ENCODE measurements at regions not wholly inside any gene's neighbourhood (a gene's known extent, or its start where the extent isn't known, plus 50 kb on each side); places are given as distances from the start of the nearest gene placed in this dataset.

DNA sequence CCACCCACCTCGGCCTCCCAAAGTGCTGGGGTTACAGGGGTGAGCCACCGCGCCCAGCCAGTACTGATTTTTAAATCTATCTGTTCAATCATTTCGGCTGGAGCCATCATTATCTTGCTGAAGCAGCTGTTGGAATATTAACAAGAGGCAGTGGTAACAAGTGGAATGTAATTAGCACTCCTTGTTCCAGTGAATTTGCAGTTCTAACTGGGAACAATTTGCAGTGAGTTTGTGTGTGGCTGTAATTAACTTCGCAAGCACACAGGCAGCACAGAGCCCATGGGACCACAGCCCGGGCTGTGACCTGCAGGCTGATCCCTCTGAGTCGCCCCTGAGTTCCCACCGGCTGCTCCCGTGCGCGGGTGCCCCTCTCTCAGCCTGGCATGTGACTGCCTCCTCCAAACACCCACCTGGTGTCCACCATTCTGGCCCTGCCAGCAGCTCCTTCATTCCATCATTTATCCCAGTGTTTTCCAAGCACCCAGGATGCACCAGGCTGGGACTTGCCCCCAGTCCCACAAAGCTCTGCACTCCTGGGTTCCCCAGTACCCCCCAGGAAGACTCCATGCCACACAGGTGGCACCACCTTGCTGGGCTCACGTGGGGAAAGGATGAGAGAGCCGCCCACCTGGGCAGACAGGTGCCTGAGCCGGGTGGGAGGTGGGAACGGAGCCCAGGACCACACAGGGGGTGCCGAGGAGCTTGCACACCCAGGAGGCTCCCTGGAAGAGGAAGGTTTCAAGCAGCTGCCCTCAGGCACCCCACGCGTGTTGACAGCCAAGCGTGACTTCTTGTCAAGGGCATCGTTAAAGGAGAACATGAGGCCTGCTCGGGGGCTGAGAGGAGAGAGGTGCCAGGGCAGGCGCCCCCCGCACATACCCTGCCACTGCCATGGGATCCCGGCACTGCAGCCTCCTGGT is 75.2 kb downstream of the YTHDF1 start (continued):
- TF ChIP-seq, protein P1, sequence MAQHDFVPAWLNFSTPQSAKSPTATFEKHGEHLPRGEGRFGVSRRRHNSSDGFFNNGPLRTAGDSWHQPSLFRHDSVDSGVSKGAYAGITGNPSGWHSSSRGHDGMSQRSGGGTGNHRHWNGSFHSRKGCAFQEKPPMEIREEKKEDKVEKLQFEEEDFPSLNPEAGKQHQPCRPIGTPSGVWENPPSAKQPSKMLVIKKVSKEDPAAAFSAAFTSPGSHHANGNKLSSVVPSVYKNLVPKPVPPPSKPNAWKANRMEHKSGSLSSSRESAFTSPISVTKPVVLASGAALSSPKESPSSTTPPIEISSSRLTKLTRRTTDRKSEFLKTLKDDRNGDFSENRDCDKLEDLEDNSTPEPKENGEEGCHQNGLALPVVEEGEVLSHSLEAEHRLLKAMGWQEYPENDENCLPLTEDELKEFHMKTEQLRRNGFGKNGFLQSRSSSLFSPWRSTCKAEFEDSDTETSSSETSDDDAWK (CRISPR knock-in tag; IDR thresholded peaks at IDR 0.05), result no peak
- no peak for TF ChIP-seq ZNF484 (CRISPR knock-in tag; IDR thresholded peaks at IDR 0.05; ENCODE audit: borderline replicate concordance, low read depth)
- no peak for TF ChIP-seq CHCHD3 (CRISPR knock-in tag; IDR thresholded peaks at IDR 0.05)
- no peak for TF ChIP-seq CAMTA2 (CRISPR knock-in tag; IDR thresholded peaks at IDR 0.05; ENCODE audit: borderline replicate concordance)
- TF ChIP-seq, protein P2, sequence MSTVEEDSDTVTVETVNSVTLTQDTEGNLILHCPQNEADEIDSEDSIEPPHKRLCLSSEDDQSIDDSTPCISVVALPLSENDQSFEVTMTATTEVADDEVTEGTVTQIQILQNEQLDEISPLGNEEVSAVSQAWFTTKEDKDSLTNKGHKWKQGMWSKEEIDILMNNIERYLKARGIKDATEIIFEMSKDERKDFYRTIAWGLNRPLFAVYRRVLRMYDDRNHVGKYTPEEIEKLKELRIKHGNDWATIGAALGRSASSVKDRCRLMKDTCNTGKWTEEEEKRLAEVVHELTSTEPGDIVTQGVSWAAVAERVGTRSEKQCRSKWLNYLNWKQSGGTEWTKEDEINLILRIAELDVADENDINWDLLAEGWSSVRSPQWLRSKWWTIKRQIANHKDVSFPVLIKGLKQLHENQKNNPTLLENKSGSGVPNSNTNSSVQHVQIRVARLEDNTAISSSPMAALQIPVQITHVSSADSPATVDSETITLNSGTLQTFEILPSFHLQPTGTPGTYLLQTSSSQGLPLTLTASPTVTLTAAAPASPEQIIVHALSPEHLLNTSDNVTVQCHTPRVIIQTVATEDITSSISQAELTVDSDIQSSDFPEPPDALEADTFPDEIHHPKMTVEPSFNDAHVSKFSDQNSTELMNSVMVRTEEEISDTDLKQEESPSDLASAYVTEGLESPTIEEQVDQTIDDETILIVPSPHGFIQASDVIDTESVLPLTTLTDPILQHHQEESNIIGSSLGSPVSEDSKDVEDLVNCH (CRISPR knock-in tag; IDR thresholded peaks at IDR 0.05), result no peak
- no peak for TF ChIP-seq STAT5B (CRISPR knock-in tag; IDR thresholded peaks at IDR 0.05)

DNA sequence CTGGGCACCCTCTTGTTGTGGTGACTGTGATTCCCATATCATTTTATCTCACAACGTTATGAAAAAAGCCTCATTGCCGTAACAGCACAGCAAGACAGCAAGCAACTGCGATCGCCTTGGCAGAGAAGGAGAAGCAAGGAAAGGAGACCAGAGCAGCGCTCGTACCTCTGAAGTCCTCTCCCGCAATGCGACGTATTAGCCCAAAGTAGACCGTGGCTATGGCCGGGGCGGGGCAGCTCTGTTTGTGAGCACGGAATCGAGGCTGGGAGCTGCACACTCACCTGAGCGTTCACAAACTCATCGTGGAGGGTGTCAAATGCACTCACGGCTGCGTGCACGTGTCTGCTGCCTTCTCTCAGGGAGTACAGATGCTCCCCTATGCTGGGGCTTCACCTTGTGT is 76.1 kb downstream of the YTHDF1 start:
- no TSS peak for BruUV-seq (replicated peaks)
- no peak overlapping the region for H3K4me3 ChIP-seq (replicated peaks in 1 of 3; ENCODE audit: insufficient read depth in 1 of 3, low read depth in 2 of 3, low read length in 3 of 3)
- peaks cover 19 to 65% of the 10 kb centered on the region in 2 experiments for H3K27me3 ChIP-seq (ENCODE audit: control insufficient read depth in 1 of 2, insufficient read depth in 2 of 2, low read length in 2 of 2)
- FAIRE-seq (no peak), ATAC-seq (no peak), DNase-seq (ENCODE audit: low spot score) (no peak)
- in situ Hi-C loops (cut with HindIII; ENCODE audit: extremely low pct_ligation_motif_present, low pct_unique_long_range_greater_than_20kb), result no loop called here
- no peak for TF ChIP-seq NPAS2 (CRISPR knock-in tag; IDR thresholded peaks at IDR 0.05; ENCODE audit: borderline replicate concordance)
- TF ChIP-seq ZNF883 (CRISPR knock-in tag; IDR thresholded peaks at IDR 0.05; ENCODE audit: not compliant biosample characterization), result no peak
- no peak overlapping the region for H3K4me2 ChIP-seq (ENCODE audit: low read depth, low read length)
- CTCF ChIA-PET (ENCODE audit: low intra/inter-chr PET ratio, low total read pairs), result no interaction called here
- intact Hi-C loops (cut with micrococcal nuclease; ENCODE audit: unreplicated experiment), result no loop called here
- no peaks in the 10 kb centered on the region for H3K4me1 ChIP-seq (ENCODE audit: insufficient read depth, low read length)
- WGBS (ENCODE audit: low lambda C conversion rate), result 52% methylated on average over 19 of the region's 19 CpGs
- no peak overlapping the region for H3K27ac ChIP-seq (ENCODE audit: extremely low read length, insufficient read depth, low read length)
- POLR2A ChIA-PET, result no interaction called here
- H3K9ac ChIP-seq (ENCODE audit: insufficient read depth, low read depth, low read length), result no peak overlapping the region
- H2AFZ ChIP-seq (ENCODE audit: low read length), result no peak overlapping the region
- no peaks in the 10 kb centered on the region; the same call in 1 of the 2 replicates for H4K20me1 ChIP-seq (ENCODE audit: insufficient read depth, low read length)
- H3K36me3 ChIP-seq (replicated peaks in 1 of 2; ENCODE audit: control insufficient read depth in 1 of 2, insufficient read depth in 2 of 2, low read length in 2 of 2), result no peaks in the 10 kb centered on the region
- H3K79me2 ChIP-seq (ENCODE audit: insufficient read depth, low read length), result no peaks in the 10 kb centered on the region
- H3K9me3 ChIP-seq (ENCODE audit: low read length), result no peaks in the 10 kb centered on the region

Data from HepG2 (cell line).